CD4-positive, alpha-beta T cell treated with Interleukin-15 for 1 hour (primary cell): ENCODE measurements at regions not wholly inside any gene's neighbourhood (a gene's known extent, or its start where the extent isn't known, plus 50 kb on each side); places are given as distances from the start of the nearest gene placed in this dataset.

Experiments used
- DNase-seq: peaks from one replicate; pipeline ENCODE4 v3.0.0-alpha.2; 2020

- DNase-seq = no peak
Measured at GRCh38 chr12:94706250-94706661, 55.9 kb upstream of the TMCC3 start.

GRCh38 chr12:94705676-94706075, 55.3 kb upstream of the TMCC3 start:
- DNase-seq = no peak

GRCh38 chr12:94704452-94705306, 54.3 kb upstream of the TMCC3 start:
- no peak for DNase-seq

DNA sequence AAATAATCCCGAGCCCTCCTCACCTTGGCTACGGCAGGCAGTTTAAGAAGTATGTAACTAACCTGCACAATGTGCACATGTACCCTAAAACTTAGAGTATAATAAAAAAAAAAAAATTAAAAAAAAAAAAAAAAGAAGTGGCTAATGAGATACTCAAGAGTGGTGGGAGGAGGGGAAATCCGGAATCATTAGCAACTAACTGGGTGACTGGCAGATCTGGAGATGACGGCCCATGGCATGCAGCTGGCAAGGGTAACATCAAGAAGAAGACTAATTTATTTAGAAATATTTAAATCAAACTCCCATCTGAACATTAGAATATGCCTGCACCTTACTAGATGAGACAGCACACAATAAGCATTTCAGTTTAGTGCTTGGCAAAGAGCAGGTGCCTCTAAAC, 52.3 kb upstream of the TMCC3 start:
- DNase-seq = no peak

DNA sequence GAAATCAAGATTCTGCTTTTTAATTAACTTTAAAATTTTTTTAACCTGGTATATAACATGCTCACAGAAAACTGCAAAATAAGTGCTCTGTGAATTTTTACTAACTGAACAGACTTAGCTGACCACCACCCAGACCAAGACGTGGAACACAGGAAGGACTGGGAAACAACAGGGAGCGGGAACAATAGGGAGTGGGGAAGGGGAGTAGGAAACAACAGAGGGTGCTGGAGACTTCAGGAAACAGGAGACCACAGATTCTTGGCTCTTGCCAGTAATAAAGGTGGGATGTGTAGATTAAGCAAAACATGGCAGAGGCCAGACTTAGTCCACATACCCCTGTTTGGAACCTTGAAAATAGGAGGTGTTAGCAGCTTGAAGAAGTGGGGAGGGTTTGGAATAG, 51.4 kb upstream of the TMCC3 start:
- DNase-seq = no peak

GRCh38 chr12:94700662-94701061, 50.3 kb upstream of the TMCC3 start:
- DNase-seq = no peak
